ENCODE measurements at regions not wholly inside any gene's neighbourhood (a gene's known extent, or its start where the extent isn't known, plus 50 kb on each side); places are given as distances from the start of the nearest gene placed in this dataset.

GRCh38 chr9:17906841-17907778 is 328.2 kb downstream of the SH3GL2 start:
- H3K4me3 ChIP-seq (ENCODE audit: low read depth, low read length), result no peak overlapping the region
- no peak for DNase-seq (ENCODE audit: low read depth)
- no peak for TF ChIP-seq CTCF (conservative IDR thresholded peaks at IDR 0.05; ENCODE audit: low read depth, low read length)

- DNase-seq (ENCODE audit: low read depth), result no peak
- no peak overlapping the region for H3K4me3 ChIP-seq (ENCODE audit: low read depth, low read length)
- no peak for TF ChIP-seq CTCF (conservative IDR thresholded peaks at IDR 0.05; ENCODE audit: low read depth, low read length)
Measured at GRCh38 chr9:17907779-17908508, 329.1 kb downstream of the SH3GL2 start.

- no peak for TF ChIP-seq CTCF (conservative IDR thresholded peaks at IDR 0.05; ENCODE audit: low read depth, low read length)
- no peak for DNase-seq (ENCODE audit: low read depth)
- H3K4me3 ChIP-seq (ENCODE audit: low read depth, low read length), result no peak overlapping the region
Measured at GRCh38 chr9:17926246-17926645, 347.4 kb downstream of the SH3GL2 start.

- DNase-seq (ENCODE audit: low read depth), result no peak
- no peak for TF ChIP-seq CTCF (conservative IDR thresholded peaks at IDR 0.05; ENCODE audit: low read depth, low read length)
- no peak overlapping the region for H3K4me3 ChIP-seq (ENCODE audit: low read depth, low read length)
Measured at GRCh38 chr9:17927616-17928015, 348.8 kb downstream of the SH3GL2 start.

GRCh38 chr9:17928228-17928627 is 349.4 kb downstream of the SH3GL2 start:
- no peak for DNase-seq (ENCODE audit: low read depth)
- H3K4me3 ChIP-seq (ENCODE audit: low read depth, low read length), result no peak overlapping the region
- no peak for TF ChIP-seq CTCF (conservative IDR thresholded peaks at IDR 0.05; ENCODE audit: low read depth, low read length)

GRCh38 chr9:17928768-17929167 is 349.9 kb downstream of the SH3GL2 start:
- H3K4me3 ChIP-seq (ENCODE audit: low read depth, low read length), result no peak overlapping the region
- DNase-seq (ENCODE audit: low read depth), result no peak
- TF ChIP-seq CTCF (conservative IDR thresholded peaks at IDR 0.05; ENCODE audit: low read depth, low read length), result no peak

Measured in choroid plexus epithelial cell (primary cell).